DMS 273 treated with DMSO at 0.1 percent for 48 hours (cell line): ENCODE measurements at regions not wholly inside any gene's neighbourhood (a gene's known extent, or its start where the extent isn't known, plus 50 kb on each side); places are given as distances from the start of the nearest gene placed in this dataset.

Source experiments
- DNase-seq: peaks from one replicate; lab custom pipeline; 2025; lab: John Stamatoyannopoulos, UW

DNA sequence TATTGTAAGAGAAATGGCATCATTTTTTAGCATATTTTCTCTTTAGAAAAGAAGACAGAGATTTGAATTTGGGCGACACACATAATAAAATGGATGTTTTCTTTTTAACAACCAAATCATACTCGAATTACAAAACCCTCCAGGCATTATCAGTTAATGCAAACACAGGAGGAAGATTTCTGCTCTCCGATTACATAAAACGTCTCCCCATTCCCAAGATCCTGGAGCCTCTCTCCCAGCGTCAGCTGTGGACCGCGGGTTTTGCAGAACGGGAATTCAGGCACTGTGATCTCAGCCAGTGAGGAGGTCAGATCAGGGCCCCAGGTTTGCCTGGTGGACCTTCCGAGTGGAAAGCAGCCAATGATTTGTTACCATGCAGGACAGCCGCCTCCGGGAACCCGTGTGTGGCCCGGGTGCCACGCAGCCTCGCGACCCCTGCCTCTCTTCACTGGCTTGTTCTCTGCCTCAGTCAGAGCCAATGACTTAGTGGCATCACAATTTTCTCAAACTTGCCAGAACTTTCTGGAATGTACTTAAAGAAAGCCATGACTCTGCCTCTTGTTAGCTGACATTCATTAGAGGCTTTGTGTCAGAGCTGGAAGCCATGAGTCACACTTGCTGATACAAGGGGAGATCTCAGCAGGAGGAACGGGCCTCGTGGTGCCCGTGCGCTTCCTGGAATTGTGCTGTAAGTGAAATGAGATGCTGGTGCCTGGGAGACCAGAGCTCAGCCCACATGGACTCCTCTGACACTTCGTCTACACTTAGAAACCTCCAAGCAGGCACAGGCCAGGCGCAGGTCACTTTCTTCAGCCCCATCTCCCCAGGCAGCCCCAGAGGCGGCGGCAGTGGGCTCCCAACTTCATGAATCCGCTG, 246.1 kb downstream of the KLF6 start:
- no peak for DNase-seq

DNA sequence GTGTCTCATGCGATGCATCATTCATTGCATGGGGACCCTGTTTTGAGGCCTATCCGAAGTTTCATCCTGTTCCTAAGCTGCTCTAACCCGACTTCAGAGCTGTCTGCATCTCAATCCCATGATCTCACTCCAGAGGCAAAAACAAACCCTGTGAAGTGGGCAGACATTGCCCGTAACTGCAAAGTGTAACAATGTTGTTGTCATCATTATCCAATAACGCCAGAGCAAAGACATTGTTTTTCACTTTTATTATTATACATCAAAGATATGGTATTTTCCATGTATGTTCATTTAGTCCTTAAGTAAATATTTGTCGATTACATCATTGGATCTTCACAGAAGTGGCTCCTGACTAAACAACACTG, 246.7 kb downstream of the KLF6 start:
- no peak for DNase-seq

DNA sequence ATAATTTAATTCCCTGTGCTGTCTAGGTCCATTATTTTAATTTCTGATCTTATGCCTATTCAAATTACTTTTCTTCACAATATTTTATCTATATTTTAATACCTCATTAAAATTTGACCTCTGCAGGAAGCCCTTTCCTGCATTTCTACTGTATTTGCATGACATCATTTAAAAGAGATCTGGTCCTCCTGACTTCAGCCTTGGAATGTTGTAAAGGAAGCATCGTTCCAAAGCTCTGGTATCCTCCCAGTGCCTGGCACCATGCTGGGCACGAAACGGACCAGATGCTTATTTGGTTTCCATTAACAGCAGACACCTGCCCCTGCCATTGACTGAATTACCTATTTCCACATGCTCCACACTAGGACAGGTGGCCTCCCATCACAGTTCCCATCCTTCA, 247.5 kb downstream of the KLF6 start:
- no peak for DNase-seq

GRCh38 chr10:3535001-3535400, 250.0 kb downstream of the KLF6 start:
- no peak for DNase-seq

- no peak for DNase-seq
Measured at GRCh38 chr10:3534433-3534832, 250.6 kb downstream of the KLF6 start.

- DNase-seq, result no peak
Measured at GRCh38 chr10:3533296-3533695, 251.7 kb downstream of the KLF6 start.

GRCh38 chr10:3532644-3533043, 252.4 kb downstream of the KLF6 start:
- DNase-seq, result no peak

DNA sequence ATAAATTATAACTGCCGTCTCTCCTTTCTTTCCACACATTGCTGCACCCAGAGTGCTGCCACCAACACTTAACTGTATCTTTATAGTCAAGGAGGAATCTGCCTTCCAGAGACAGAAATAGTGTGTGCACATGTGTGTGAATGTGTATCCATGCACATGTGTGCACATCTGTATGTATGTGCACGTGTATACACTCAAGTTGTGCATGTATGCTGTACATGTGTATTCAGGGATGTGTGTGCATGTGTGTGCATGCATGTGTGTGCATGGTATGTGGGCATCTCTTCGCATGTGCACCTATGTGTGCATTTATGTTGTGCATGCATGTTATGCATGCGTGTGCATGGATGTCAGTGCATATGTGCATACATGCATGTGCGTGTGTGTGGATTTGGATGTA, 253.3 kb downstream of the KLF6 start:
- no peak for DNase-seq

DNA sequence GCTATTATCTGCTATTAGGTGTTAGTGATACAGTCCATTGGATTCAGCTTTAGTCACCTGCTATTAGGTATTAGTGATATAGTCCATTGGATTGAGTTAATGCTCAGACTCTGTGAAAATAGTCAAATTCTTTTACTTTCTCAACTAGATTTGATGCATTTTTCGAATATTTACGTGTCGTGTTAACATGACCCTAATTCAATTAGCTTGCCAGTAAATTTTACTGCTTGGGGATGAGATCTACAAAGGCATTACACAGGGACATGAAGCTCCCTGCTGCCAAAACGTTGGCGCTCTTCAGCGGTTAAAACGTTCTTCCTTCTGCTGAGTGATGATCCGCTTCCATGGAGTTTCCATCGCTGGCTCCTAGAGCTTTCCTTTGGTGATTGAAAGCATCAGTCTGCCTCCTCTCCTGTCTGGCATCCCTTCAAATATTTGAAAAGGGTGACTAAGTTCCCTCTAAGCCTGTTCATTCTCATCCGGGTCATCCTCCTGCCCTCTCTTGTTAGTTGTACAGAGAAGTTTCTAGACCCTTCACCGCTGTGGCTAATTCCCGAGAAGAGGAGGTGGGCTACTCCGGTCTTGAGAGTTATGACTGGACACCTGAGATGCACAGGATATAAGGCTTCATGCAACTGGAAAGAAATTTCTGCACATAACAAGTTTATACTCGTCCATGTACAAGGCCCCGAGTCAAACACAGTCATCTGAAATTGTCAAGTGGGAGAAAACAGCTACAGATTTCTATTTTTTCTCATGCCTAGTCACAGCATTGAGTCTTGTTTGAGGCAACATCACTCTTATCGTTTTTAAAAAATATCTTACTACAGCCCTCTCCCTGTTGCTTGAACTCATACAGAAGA, 254.0 kb downstream of the KLF6 start:
- DNase-seq, result no peak

DNA sequence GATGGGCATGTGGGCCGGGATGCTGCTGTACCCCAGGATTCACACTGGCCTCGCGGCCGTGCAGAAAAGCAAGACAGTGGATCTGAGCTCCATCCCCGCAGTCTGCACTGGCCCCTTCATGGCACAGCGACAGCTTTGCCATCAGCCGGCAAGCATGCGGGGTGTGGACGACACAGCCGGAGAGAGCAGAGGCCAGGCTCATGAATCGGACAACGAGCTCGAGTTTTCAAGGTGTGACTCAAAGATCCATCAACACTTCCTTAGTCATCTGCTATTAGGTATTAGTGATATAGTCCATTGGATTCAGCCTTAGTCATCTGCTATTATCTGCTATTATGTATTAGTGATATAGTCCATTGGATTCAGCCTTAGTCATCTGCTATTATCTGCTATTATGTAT, 254.7 kb downstream of the KLF6 start:
- DNase-seq, result no peak

DNA sequence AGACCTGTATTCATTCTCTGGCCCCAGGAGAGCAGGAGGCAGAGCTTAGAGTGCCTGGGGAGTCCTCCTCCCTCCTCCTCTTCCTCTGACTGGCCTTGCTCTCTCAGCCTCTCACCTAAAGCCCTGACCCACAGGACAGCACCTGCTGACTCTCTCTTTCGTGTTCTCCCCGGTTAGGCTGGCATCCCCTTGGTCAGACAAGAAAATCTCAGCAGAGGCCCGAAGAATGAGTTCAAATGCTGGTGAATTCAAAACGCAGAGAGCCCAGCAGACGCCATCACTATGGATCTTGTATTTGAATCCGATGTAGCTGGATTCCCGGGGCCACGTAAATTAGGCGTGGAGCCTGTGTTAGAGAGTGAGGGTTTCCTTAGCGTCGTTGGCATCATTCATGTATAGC, 255.3 kb downstream of the KLF6 start:
- no peak for DNase-seq

- no peak for DNase-seq
Measured at GRCh38 chr10:3528823-3529403, 256.1 kb downstream of the KLF6 start.

- no peak for DNase-seq
Measured at GRCh38 chr10:3528271-3528670, 256.7 kb downstream of the KLF6 start.

DNA sequence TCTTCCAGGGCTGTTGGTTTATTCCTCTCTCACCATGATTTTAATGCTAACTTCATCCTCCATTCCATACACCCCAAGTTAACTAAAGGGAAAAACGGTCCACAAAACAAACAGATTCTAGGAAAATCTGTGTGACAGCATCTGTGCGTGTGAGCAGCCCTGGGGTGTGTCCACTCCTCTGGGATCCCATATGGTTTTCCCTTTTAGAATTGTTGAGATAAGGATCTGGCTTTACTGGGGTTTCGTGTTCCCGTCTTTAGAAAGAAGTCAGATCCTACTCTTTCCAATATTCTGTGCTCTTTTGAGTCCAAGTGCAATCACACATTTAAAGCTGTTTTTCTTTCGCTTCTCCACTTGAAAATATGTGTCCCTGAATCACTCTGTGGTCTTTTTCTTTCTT, 257.1 kb downstream of the KLF6 start:
- DNase-seq, result no peak

DNA sequence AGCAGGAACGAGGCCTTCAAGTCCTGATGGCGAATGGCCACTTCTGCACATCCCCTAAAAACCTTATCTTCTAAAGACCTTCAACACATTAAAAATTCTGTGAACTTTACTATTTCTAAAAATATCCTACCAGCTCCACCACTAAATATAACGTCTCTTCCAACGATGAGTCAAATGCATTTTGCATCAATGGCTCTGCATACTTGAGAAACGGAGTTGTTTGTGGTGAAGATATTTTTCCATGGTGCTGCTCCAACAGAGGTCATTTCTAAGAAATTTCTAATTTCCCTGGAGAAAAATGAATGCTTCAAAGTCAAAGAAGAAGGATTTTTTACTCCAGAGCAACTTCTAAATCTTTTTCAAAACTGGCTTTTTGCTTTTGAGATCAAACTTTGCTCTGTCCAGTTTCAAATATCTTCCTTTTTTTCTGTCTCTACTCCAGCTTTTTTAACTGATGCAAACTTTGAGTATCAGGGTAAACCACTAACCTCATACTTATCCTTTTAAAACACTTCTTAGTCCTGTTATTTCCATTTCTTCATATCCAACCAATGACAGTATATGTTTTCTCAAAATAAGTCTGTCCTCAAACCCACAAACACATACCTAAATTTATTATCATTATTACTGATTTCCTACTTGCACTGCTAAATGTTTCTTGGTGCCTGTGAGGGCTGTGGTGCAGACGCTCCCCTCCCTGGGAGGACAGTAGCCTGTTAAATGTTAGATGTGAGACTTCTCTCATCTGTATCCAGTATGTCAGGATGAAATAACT, 258.1 kb downstream of the KLF6 start:
- DNase-seq, result no peak

- DNase-seq, result no peak
Measured at GRCh38 chr10:3525832-3526449, 259.1 kb downstream of the KLF6 start.

- no peak for DNase-seq
Measured at GRCh38 chr10:3524086-3524960, 260.7 kb downstream of the KLF6 start.

GRCh38 chr10:3523309-3524050, 261.5 kb downstream of the KLF6 start:
- DNase-seq, result no peak

DNA sequence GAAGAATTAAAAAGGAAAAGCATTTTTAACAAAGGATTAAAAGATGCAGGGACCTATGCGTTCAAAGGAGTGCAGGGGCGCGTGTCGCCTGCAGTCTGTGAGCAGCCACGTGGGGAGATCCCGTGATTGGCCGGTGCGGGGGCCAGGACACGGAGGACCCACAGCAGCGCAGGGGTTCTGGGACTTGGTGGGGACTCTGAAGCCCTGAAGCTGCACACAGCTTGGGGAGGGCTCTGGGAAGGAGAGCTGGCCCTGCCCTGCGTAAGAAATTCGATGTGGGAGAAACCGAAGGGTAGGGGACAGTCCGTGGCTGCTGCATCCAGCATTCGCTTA, 268.1 kb downstream of the KLF6 start:
- DNase-seq, result no peak
